Cardiac fibroblast (primary cell): ENCODE measurements at regions not wholly inside any gene's neighbourhood (a gene's known extent, or its start where the extent isn't known, plus 50 kb on each side); places are given as distances from the start of the nearest gene placed in this dataset.
A peak's percentile ranks its signal among the peaks of the same experiment; 100 is the strongest.

ENCODE experiments used
- DNase-seq, 2 donors: peaks; one replicate each; pipeline versions ENCODE4 v3.0.0 to v3.0.0-alpha.2; 2010; ENCODE audit warnings: low read depth in 2 of 2
- H3K4me3 ChIP-seq, 2 donors: replicated peaks in 1 of 2; 1 replicate in 1 of 2; 2 replicates in 1 of 2; pipeline ENCODE4 v1.5.1; 2011; ENCODE audit warnings: low read depth in 2 of 2, low read length in 2 of 2, mild to moderate bottlenecking in 2 of 2, moderate library complexity in 1 of 2
- CTCF ChIP-seq: IDR thresholded peaks from one replicate; pipeline ENCODE4 v1.5.1; 2011; ENCODE audit warnings: low read depth, mild to moderate bottlenecking, low read length, inconsistent platforms

DNA sequence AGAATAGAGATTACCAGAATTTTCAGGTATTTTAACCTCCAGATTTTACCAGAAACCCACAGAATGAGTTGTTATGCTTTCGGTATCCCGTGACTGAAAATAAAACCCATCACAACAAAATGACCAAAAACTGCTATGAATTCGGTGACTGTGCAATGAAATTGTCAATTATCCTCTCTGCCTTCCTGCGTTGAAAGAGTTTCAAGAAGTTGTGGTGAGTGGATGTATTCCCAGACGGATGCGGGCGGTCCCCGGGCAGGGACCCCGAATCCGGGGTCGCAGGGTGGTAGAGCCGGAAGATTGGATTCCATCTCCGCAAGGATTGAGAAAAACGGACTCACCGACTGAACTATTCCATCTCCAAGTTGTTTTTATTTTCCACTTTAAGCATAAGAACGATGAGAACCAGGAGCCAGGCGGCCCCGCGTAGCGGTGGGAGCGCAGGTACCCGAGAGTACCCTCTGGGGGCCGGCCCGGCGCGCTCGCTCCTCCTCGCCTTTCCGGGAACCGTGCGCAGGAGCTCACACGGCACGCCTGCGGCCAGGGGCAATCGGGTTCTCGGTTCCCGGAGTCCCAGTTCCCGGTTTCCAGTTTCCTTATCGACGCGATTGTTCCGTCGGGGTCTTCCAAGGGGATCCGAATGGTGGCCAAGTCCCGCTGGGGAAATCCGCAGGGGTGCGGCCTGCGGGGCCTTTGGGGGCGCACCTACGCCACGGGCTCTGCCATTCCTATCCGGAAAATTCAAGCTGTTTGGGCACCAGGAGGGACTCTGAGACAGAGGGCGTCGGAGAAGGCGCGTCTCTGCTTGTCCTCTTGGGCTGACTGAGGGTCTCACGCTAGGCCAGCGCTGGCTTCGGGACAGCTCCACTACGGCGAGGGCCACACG is 104.9 kb upstream of the PRDM1 start:
- H3K4me3 ChIP-seq: peak overlapping the region; percentile 8 to 38
- DNase-seq: no peak
- TF ChIP-seq CTCF: no peak

DNA sequence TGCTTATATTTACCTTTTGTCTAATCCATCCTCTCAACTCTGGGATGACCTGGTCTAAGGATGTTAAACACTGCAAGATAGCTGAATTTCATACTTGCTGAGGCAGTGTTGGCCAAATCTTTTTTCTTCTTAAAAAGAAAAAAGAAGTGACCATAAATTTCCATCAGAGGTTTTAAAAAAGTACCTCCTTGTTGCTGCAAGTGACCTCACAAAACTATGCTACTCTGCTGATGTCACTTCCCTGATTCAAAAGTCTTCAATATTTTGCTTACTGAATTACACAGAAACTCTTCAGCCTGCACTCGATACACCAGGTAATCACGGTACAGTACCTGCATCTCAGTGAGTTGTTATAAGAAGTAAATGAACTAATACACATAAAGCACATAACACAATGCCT is 107.2 kb upstream of the PRDM1 start:
- no peak for DNase-seq
- TF ChIP-seq CTCF: no peak
- H3K4me3 ChIP-seq: no peak overlapping the region

DNA sequence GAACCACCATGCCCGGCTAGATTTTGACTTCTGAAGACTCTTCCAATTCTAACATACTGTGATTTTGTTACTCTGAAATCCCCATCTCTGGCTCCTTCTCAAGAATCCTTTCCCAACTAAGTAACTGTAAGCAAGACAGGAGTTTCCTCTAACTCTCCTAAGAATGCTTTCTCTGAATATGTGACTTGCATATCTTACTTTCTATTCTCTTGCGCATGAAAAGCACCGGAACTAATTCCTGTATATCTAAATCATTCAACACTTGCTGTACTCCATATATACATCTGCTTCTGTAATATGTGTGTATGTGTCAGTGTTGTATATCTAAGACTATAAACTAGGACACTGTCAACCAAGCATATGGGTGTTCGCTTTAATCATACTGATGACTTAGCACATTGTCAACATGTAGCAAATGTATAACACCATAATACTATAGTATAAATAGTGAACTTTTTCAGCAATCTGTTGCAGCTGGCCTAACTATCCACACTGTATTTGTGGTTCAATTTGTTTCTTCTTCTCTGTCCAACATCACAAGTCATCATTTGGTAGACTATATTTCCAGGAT is 108.1 kb upstream of the PRDM1 start:
- TF ChIP-seq CTCF: no peak
- H3K4me3 ChIP-seq: no peak overlapping the region
- DNase-seq: no peak

- TF ChIP-seq CTCF: no peak
- no peak overlapping the region for H3K4me3 ChIP-seq
- DNase-seq: no peak
Observed at GRCh38 chr6:105974986-105975385, 111.2 kb upstream of the PRDM1 start.

DNA sequence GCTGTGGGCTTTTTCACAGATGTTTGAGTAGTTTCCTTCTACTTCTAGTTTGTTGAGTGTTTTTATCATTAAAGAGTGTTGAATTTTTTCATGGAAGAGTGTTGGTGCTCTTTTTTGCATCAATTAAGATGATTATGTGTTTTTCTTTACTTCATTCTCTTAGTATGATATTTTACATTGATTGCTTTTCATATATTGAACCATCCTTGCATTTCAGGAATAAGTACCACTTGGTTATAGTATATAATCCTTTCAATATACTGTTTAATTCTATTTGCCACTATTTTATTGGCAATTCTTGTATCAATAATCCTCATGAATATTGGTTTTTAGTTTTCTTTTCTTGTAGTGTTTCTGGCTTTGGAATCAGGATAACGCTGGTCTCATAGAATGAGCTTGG is 113.7 kb upstream of the PRDM1 start:
- no peak for DNase-seq
- TF ChIP-seq CTCF: no peak
- no peak overlapping the region for H3K4me3 ChIP-seq

DNA sequence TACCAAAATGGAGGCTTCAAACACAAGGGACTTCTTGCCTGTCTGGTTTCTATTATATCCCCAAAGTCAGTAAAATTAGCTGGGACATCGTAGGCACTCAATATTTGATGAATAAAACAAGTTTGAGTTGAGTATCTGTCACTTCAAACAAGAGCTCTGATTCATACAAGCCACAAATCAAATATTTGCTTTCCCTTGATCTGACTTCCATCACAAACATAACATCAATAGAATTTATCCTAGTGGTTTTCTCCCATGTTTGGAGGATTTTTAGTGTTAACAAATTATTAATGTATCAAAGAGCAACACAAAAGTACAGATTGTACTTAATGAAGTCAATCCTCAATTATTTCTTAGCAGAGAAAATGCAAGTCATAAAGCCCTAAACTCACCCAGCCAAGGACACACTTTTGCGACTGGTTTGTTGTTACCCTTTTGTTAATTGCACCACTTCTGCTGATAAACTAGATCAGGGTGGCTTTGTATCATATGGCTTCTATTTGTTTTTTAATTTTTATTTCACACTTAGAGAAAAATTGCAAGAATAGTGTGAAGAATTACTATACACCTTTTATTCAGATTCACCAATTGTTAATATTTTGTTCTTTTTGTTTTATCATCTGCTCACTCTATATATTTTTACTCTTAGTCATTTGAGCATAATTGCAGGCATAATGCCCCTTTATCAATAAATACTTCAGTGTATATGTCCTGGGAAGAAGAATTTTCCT is 117.4 kb upstream of the PRDM1 start:
- no peak for DNase-seq
- no peak overlapping the region for H3K4me3 ChIP-seq
- no peak for TF ChIP-seq CTCF
